H1 (cell line): ENCODE measurements at regions not wholly inside any gene's neighbourhood (a gene's known extent, or its start where the extent isn't known, plus 50 kb on each side); places are given as distances from the start of the nearest gene placed in this dataset.

Source experiments
- CTCF ChIA-PET: fragments of 300-600 bp; sonication (Branson Sonifier 250); formaldehyde crosslinking; loops from one replicate; lab custom pipeline; 2021; ENCODE audit not compliant: partially characterized antibody; lab: Charles Lee
- POLR2A ChIA-PET: fragments of 300-600 bp; sonication (Branson Sonifier 250); formaldehyde crosslinking; loops from one replicate; lab custom pipeline; 2021; ENCODE audit warnings: inconsistent platforms; ENCODE audit not compliant: partially characterized antibody; lab: Charles Lee
- DNase-seq, 2 experiments: peaks; one replicate each; pipeline versions ENCODE4 v3.0.0 to v3.0.0-alpha.2; 2010 to 2022; ENCODE audit warnings: low spot score in 2 of 2, low read depth in 1 of 2, mixed read lengths in 1 of 2
- FAIRE-seq: peaks from 2 replicates; lab custom pipeline; 2011; peaks lifted over from hg19 to GRCh38; lab: Jason Lieb, UNC
- H2AFZ ChIP-seq: 2 replicates; pipeline ENCODE4 v1.8.1; 2012; ENCODE audit warnings: low read length, inconsistent platforms
- H2AK5ac ChIP-seq: 2 replicates; pipeline ENCODE4 v1.6.1; 2013; ENCODE audit warnings: low read depth, low read length
- H2BK120ac ChIP-seq: replicated peaks from 2 replicates; pipeline ENCODE3; 2013; ENCODE audit warnings: low read depth, low read length, inconsistent platforms
- H2BK12ac ChIP-seq: 2 replicates; pipeline ENCODE4 v1.6.1; 2013; ENCODE audit warnings: low read depth, low read length
- H2BK15ac ChIP-seq: 2 replicates; pipeline ENCODE4 v1.6.1; 2013; ENCODE audit warnings: low read length
- H2BK20ac ChIP-seq: 2 replicates; pipeline ENCODE4 v1.6.1; 2013; ENCODE audit warnings: low read length
- H2BK5ac ChIP-seq: 2 replicates; pipeline ENCODE4 v1.6.1; 2013; ENCODE audit warnings: low read depth, low read length
- H3K14ac ChIP-seq: 2 replicates; pipeline ENCODE4 v1.6.1; 2013; ENCODE audit warnings: inconsistent platforms; ENCODE audit not compliant: insufficient read length
- H3K18ac ChIP-seq: 2 replicates; pipeline ENCODE4 v1.6.1; 2013; ENCODE audit warnings: low read length; ENCODE audit errors: extremely low read depth
- H3K23ac ChIP-seq: 2 replicates; pipeline ENCODE4 v1.6.1; 2013; ENCODE audit warnings: inconsistent platforms; ENCODE audit not compliant: insufficient read length
- H3K23me2 ChIP-seq: 2 replicates; pipeline ENCODE4 v1.6.1; 2013; ENCODE audit warnings: low read depth, low read length
- H3K27ac ChIP-seq: 2 replicates; pipeline ENCODE4 v1.6.1; 2011; ENCODE audit warnings: low read depth, low read length, inconsistent platforms
- H3K27me3 ChIP-seq, 4 experiments: replicated peaks in 1 of 4; 1 replicate in 1 of 4; 2 replicates in 3 of 4; pipeline versions ENCODE4 v1.6.1 to v1.8.1; 2011 to 2013; ENCODE audit warnings: low read length in 3 of 4, mild to moderate bottlenecking in 3 of 4, inconsistent platforms in 2 of 4, mixed read lengths in 2 of 4, moderate library complexity in 1 of 4; ENCODE audit not compliant: control insufficient read depth in 3 of 4, insufficient read depth in 3 of 4; ENCODE audit errors: extremely low read depth in 1 of 4
- H3K36me3 ChIP-seq, 4 experiments: 2 replicates each; pipeline versions ENCODE4 v1.6.1 to v1.8.1; 2011 to 2013; ENCODE audit warnings: mild to moderate bottlenecking in 4 of 4, low read length in 3 of 4, moderate library complexity in 2 of 4, control low read depth in 1 of 4, inconsistent platforms in 1 of 4; ENCODE audit not compliant: insufficient read depth in 4 of 4, control insufficient read depth in 2 of 4
- H3K4ac ChIP-seq: replicated peaks from 2 replicates; pipeline ENCODE3; 2013; ENCODE audit warnings: low read length, low read depth, mixed read lengths, inconsistent platforms; ENCODE audit not compliant: insufficient read length
- H3K4me1 ChIP-seq, 4 experiments: replicated peaks in 1 of 4; 1 replicate in 1 of 4; 2 replicates in 3 of 4; pipeline versions ENCODE4 v1.6.1 to v1.8.1; 2011 to 2013; ENCODE audit warnings: low read length in 3 of 4, inconsistent platforms in 2 of 4, mixed read lengths in 1 of 4; ENCODE audit not compliant: insufficient read depth in 4 of 4, control insufficient read depth in 3 of 4
- H3K4me2 ChIP-seq, 2 experiments: 2 replicates each; pipeline versions ENCODE4 v1.6.1 to v1.8.1; 2011 to 2013; ENCODE audit warnings: low read depth in 2 of 2, low read length in 2 of 2, control low read depth in 1 of 2, inconsistent platforms in 1 of 2, mild to moderate bottlenecking in 1 of 2; ENCODE audit not compliant: insufficient read depth in 1 of 2
- H3K4me3 ChIP-seq, 4 experiments: fragments of 200-600, 300-600 bp in 1 of 4; sonication (generic), shearing (Covaris generic), sonication (Bioruptor Twin) in 1 of 4; 2 replicates each; pipeline versions ENCODE4 v1.5.1 to v1.8.1; 2011 to 2016; ENCODE audit warnings: low read length in 4 of 4, low read depth in 3 of 4, control low read depth in 2 of 4, inconsistent platforms in 2 of 4, mild to moderate bottlenecking in 2 of 4, mixed read lengths in 1 of 4, moderate library complexity in 1 of 4; ENCODE audit not compliant: insufficient read depth in 2 of 4; ENCODE audit errors: extremely low read depth in 1 of 4
- H3K56ac ChIP-seq: replicated peaks from 2 replicates; pipeline ENCODE3; 2013; ENCODE audit warnings: low read depth, mild to moderate bottlenecking, mixed read lengths, low read length, inconsistent platforms; ENCODE audit not compliant: insufficient read length
- H3K79me1 ChIP-seq: 2 replicates; pipeline ENCODE4 v1.6.1; 2013; ENCODE audit warnings: low read depth, low read length, control low read depth
- H3K79me2 ChIP-seq, 2 experiments: 2 replicates each; pipeline versions ENCODE4 v1.6.1 to v1.8.1; 2012 to 2013; ENCODE audit warnings: low read length in 2 of 2, mild to moderate bottlenecking in 2 of 2, inconsistent platforms in 1 of 2; ENCODE audit not compliant: insufficient read depth in 2 of 2, control insufficient read depth in 1 of 2
- H3K9ac ChIP-seq, 4 experiments: replicated peaks in 1 of 4; 1 replicate in 1 of 4; 2 replicates in 3 of 4; pipeline versions ENCODE4 v1.6.1 to v1.8.1; 2011 to 2013; ENCODE audit warnings: low read depth in 3 of 4, low read length in 3 of 4, control low read depth in 2 of 4, mild to moderate bottlenecking in 2 of 4, moderate library complexity in 2 of 4, inconsistent platforms in 1 of 4; ENCODE audit errors: extremely low read depth in 1 of 4
- H3K9me3 ChIP-seq, 2 experiments: 2 replicates each; pipeline versions ENCODE4 v1.6.1 to v1.8.1; 2012 to 2013; ENCODE audit warnings: mild to moderate bottlenecking in 2 of 2, moderate library complexity in 2 of 2, control low read depth in 1 of 2, inconsistent platforms in 1 of 2, low read depth in 1 of 2, low read length in 1 of 2, mixed read lengths in 1 of 2; ENCODE audit not compliant: insufficient read depth in 2 of 2
- H4K20me1 ChIP-seq, 2 experiments: replicated peaks in 1 of 2; 2 replicates each; pipeline versions ENCODE3 to v1.8.1; 2011 to 2013; ENCODE audit warnings: inconsistent platforms in 2 of 2, low read length in 2 of 2, mild to moderate bottlenecking in 1 of 2; ENCODE audit not compliant: insufficient read depth in 2 of 2, control insufficient read depth in 1 of 2
- H4K5ac ChIP-seq: 2 replicates; pipeline ENCODE4 v1.6.1; 2013; ENCODE audit warnings: low read length, low read depth, mixed read lengths, inconsistent platforms; ENCODE audit not compliant: insufficient read length
- H4K8ac ChIP-seq: 2 replicates; pipeline ENCODE4 v1.8.0; 2013; ENCODE audit warnings: mild to moderate bottlenecking, moderate library complexity, low read length, inconsistent platforms; ENCODE audit not compliant: insufficient read depth; ENCODE audit errors: extremely low read depth
- H4K91ac ChIP-seq: replicated peaks from 2 replicates; pipeline ENCODE3; 2013; ENCODE audit warnings: low read length, mixed read lengths, inconsistent platforms; ENCODE audit not compliant: insufficient read length
- ASH2L ChIP-seq: fragments of 200-600, 300-600 bp; sonication (generic); IDR thresholded peaks from one replicate; pipeline ENCODE4 v1.7.1; 2017; ENCODE audit warnings: low read length
- EZH2 ChIP-seq: fragments of 200-600 bp; sonication (generic); IDR thresholded peaks from 2 replicates; pipeline ENCODE4 v1.7.1; 2012; ENCODE audit warnings: low read depth, mild to moderate bottlenecking, moderate library complexity, low read length, inconsistent platforms; ENCODE audit not compliant: severe bottlenecking
- JUND ChIP-seq: IDR thresholded peaks from 2 replicates; pipeline ENCODE4 v1.6.1; 2011; ENCODE audit warnings: mild to moderate bottlenecking, improper control_type of control experiment, low read length
- NRF1 ChIP-seq: IDR thresholded peaks from 2 replicates; pipeline ENCODE4 v1.6.1; 2011; ENCODE audit warnings: mild to moderate bottlenecking, low read depth, low read length, improper control_type of control experiment
- RBBP5 ChIP-seq: IDR thresholded peaks from 2 replicates; pipeline ENCODE4 v1.7.1; 2012; ENCODE audit warnings: low read depth, mild to moderate bottlenecking, inconsistent platforms, low read length, moderate library complexity, borderline replicate concordance
- TAF7 ChIP-seq: optimal IDR thresholded peaks from 2 replicates; pipeline ENCODE3; 2011; ENCODE audit warnings: low read depth, mild to moderate bottlenecking, inconsistent platforms, low read length, moderate library complexity, borderline replicate concordance
- WGBS, 2 experiments: shearing (Covaris generic) in 1 of 2; methylation state at CpG; one replicate each; pipeline versions ENCODE4 v1.1.6 to v1.1.7; 2013 to 2015; ENCODE audit warnings: low lambda C conversion rate in 2 of 2, mixed read lengths in 2 of 2, inconsistent platforms in 1 of 2, low coverage in 1 of 2, missing lambda C conversion rate in 1 of 2; ENCODE audit not compliant: insufficient replicate concordance in 2 of 2, insufficient coverage in 1 of 2, insufficient read length in 1 of 2; ENCODE audit errors: extremely low coverage in 1 of 2, missing lambda C conversion rate in 1 of 2; 5-methylcytosine and 5-hydroxymethylcytosine counted together
- TF ChIP-seq, protein P1 (sequence below): IDR thresholded peaks from 2 replicates; pipeline ENCODE4 v1.6.1; 2012; ENCODE audit warnings: low read length, inconsistent platforms

GRCh38 chr2:228548230-228548629 lies 366.7 kb upstream of the SPHKAP start:
- Histone ChIP-seq H3K4me3 (no peak overlapping the region), H2AK5ac (no peak overlapping the region), H4K5ac (no peak overlapping the region), H3K4me2 (no peak overlapping the region), H2AFZ (no peak overlapping the region), H4K91ac (no peak overlapping the region), H2BK12ac (no peak overlapping the region), H2BK120ac (no peak overlapping the region), H3K9me3 (peaks cover 0 to 3% of the 10 kb centered on the region in 2 experiments; a peak in 1 of 4 replicates), H4K8ac (no peak overlapping the region), H3K79me1 (no peaks in the 10 kb centered on the region), H2BK20ac (no peak overlapping the region), H3K79me2 (no peaks in the 10 kb centered on the region), H2BK5ac (no peak overlapping the region), H3K14ac (no peak overlapping the region), H3K23me2 (no peaks in the 10 kb centered on the region), H3K27me3 (no peaks in the 10 kb centered on the region), H3K4me1 (no peaks in the 10 kb centered on the region), H3K18ac (no peak overlapping the region), H3K27ac (no peak overlapping the region), H3K9ac (no peak overlapping the region), H2BK15ac (no peak overlapping the region), H3K23ac (no peak overlapping the region), H3K56ac (no peak overlapping the region), H4K20me1 (no peaks in the 10 kb centered on the region), H3K4ac (no peak overlapping the region), H3K36me3 (no peaks in the 10 kb centered on the region)
- CTCF ChIA-PET, result no interaction called here
- no peak for FAIRE-seq
- POLR2A ChIA-PET, result no interaction called here
- no peak for DNase-seq
- WGBS, 2 experiments, result 83% methylated on average over 1 of the region's 1 CpG; no CpG with 5 or more reads in 1 of the 2 experiments
- TF ChIP-seq TAF7 (no peak), ASH2L (no peak), JUND (no peak), RBBP5 (no peak), EZH2 (no peak), NRF1 (no peak)
- TF ChIP-seq, protein P1, sequence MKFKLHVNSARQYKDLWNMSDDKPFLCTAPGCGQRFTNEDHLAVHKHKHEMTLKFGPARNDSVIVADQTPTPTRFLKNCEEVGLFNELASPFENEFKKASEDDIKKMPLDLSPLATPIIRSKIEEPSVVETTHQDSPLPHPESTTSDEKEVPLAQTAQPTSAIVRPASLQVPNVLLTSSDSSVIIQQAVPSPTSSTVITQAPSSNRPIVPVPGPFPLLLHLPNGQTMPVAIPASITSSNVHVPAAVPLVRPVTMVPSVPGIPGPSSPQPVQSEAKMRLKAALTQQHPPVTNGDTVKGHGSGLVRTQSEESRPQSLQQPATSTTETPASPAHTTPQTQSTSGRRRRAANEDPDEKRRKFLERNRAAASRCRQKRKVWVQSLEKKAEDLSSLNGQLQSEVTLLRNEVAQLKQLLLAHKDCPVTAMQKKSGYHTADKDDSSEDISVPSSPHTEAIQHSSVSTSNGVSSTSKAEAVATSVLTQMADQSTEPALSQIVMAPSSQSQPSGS, result no peak
